NCI-H128 (cell line): ENCODE measurements at regions not wholly inside any gene's neighbourhood (a gene's known extent, or its start where the extent isn't known, plus 50 kb on each side); places are given as distances from the start of the nearest gene placed in this dataset.
"Not testable (repeated sequence)": the region's sequence is repeated elsewhere in the genome, so short reads cannot be mapped to it uniquely, and the experiment has no call there.

Source experiments
- DNase-seq: peaks from one replicate; lab custom pipeline; 2025; ENCODE audit not compliant: unreplicated experiment; lab: John Stamatoyannopoulos, UW

- peak; percentile 51 for DNase-seq
Observed at GRCh38 chr13:55615081-55615480, 1525.6 kb upstream of the PRR20A start.

GRCh38 chr13:55617241-55617640 is 1523.5 kb upstream of the PRR20A start:
- DNase-seq, result no peak

GRCh38 chr13:55627221-55627620 is 1513.5 kb upstream of the PRR20A start:
- DNase-seq, result no peak

GRCh38 chr13:55632402-55632801 is 1508.3 kb upstream of the PRR20A start:
- DNase-seq, result no peak

GRCh38 chr13:55649485-55649884 is 1491.2 kb upstream of the PRR20A start:
- no peak for DNase-seq

- no peak for DNase-seq
Observed at GRCh38 chr13:55652657-55653056, 1488.1 kb upstream of the PRR20A start.

GRCh38 chr13:55653497-55653896 is 1487.2 kb upstream of the PRR20A start:
- DNase-seq, result no peak

GRCh38 chr13:55654243-55654642 is 1486.5 kb upstream of the PRR20A start:
- no peak for DNase-seq

- not testable (repeated sequence) for DNase-seq
Observed at GRCh38 chr13:55660264-55660663, 1480.5 kb upstream of the PRR20A start.

- no peak for DNase-seq
Observed at GRCh38 chr13:55660851-55661250, 1479.9 kb upstream of the PRR20A start.

- DNase-seq, result no peak
Observed at GRCh38 chr13:55661505-55661904, 1479.2 kb upstream of the PRR20A start.

GRCh38 chr13:55664178-55664577 is 1476.5 kb upstream of the PRR20A start:
- DNase-seq, result no peak

GRCh38 chr13:55669051-55669450 is 1471.7 kb upstream of the PRR20A start:
- DNase-seq, result no peak

- no peak for DNase-seq
Observed at GRCh38 chr13:55673910-55674309, 1466.8 kb upstream of the PRR20A start.

- no peak for DNase-seq
Observed at GRCh38 chr13:55682776-55683175, 1457.9 kb upstream of the PRR20A start.

- DNase-seq, result no peak
Observed at GRCh38 chr13:55705526-55705925, 1435.2 kb upstream of the PRR20A start.

GRCh38 chr13:55705971-55706370 is 1434.7 kb upstream of the PRR20A start:
- no peak for DNase-seq

- DNase-seq, result no peak
Observed at GRCh38 chr13:55714120-55714519, 1426.6 kb upstream of the PRR20A start.

GRCh38 chr13:55727683-55728082 is 1413.0 kb upstream of the PRR20A start:
- no peak for DNase-seq

- no peak for DNase-seq
Observed at GRCh38 chr13:55728247-55728646, 1412.5 kb upstream of the PRR20A start.

- DNase-seq, result no peak
Observed at GRCh38 chr13:55745828-55746227, 1394.9 kb upstream of the PRR20A start.

- DNase-seq, result no peak
Observed at GRCh38 chr13:55761986-55762385, 1378.7 kb upstream of the PRR20A start.

- no peak for DNase-seq
Observed at GRCh38 chr13:55777612-55778011, 1363.1 kb upstream of the PRR20A start.

- DNase-seq, result no peak
Observed at GRCh38 chr13:55783841-55784240, 1356.9 kb upstream of the PRR20A start.
